ENCODE measurements at regions not wholly inside any gene's neighbourhood (a gene's known extent, or its start where the extent isn't known, plus 50 kb on each side); places are given as distances from the start of the nearest gene placed in this dataset.

- Histone ChIP-seq H3K4me3 (no peak overlapping the region), H3K27ac (no peak overlapping the region), H3K9me3 (ENCODE audit: low read depth) (no peaks in the 10 kb centered on the region), H3K36me3 (no peaks in the 10 kb centered on the region), H3K4me1 (ENCODE audit: low read depth) (no peaks in the 10 kb centered on the region), H3K27me3 (no peaks in the 10 kb centered on the region)
- TF ChIP-seq, protein P1, sequence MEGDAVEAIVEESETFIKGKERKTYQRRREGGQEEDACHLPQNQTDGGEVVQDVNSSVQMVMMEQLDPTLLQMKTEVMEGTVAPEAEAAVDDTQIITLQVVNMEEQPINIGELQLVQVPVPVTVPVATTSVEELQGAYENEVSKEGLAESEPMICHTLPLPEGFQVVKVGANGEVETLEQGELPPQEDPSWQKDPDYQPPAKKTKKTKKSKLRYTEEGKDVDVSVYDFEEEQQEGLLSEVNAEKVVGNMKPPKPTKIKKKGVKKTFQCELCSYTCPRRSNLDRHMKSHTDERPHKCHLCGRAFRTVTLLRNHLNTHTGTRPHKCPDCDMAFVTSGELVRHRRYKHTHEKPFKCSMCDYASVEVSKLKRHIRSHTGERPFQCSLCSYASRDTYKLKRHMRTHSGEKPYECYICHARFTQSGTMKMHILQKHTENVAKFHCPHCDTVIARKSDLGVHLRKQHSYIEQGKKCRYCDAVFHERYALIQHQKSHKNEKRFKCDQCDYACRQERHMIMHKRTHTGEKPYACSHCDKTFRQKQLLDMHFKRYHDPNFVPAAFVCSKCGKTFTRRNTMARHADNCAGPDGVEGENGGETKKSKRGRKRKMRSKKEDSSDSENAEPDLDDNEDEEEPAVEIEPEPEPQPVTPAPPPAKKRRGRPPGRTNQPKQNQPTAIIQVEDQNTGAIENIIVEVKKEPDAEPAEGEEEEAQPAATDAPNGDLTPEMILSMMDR (IDR thresholded peaks at IDR 0.05; ENCODE audit: low read depth, low read length), result no peak
- DNase-seq (ENCODE audit: low read depth in 1 of 2, low spot score in 1 of 2), result no peak
Measured at GRCh38 chr2:215604606-215605005, 168.7 kb upstream of the FN1 start.

DNA sequence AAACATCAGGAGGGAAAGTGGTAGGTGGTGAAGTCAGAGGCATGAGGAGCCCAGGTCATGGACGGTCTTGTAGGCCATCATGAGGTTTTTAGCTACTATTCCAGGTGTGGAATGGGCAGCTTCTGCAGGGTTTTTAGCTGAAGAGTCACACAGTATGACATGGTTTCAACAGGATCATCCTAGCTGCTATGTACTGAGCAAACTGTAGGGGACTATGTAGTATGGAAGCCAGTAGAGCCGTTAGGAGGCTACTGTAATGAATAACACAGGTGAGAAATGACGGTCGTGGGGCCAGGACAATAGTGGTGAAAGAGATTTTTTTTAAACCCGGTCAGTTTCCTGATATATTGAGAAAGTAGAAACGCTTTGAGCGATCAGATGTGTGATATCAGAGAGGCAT, 167.6 kb upstream of the FN1 start:
- Histone ChIP-seq H3K4me1 (ENCODE audit: low read depth) (no peaks in the 10 kb centered on the region), H3K36me3 (no peaks in the 10 kb centered on the region), H3K9me3 (ENCODE audit: low read depth) (no peaks in the 10 kb centered on the region), H3K4me3 (no peak overlapping the region), H3K27me3 (no peaks in the 10 kb centered on the region), H3K27ac (no peak overlapping the region)
- TF ChIP-seq, protein P1 (IDR thresholded peaks at IDR 0.05; ENCODE audit: low read depth, low read length), result no peak
- DNase-seq (ENCODE audit: low read depth in 1 of 2, low spot score in 1 of 2), result no peak

GRCh38 chr2:215602997-215603396, 167.1 kb upstream of the FN1 start:
- no peaks in the 10 kb centered on the region for H3K36me3 ChIP-seq
- H3K27ac ChIP-seq, result no peak overlapping the region
- TF ChIP-seq, protein P1 (IDR thresholded peaks at IDR 0.05; ENCODE audit: low read depth, low read length), result no peak
- H3K27me3 ChIP-seq, result no peaks in the 10 kb centered on the region
- H3K9me3 ChIP-seq (ENCODE audit: low read depth), result no peaks in the 10 kb centered on the region
- no peak for DNase-seq (ENCODE audit: low read depth in 1 of 2, low spot score in 1 of 2)
- H3K4me3 ChIP-seq, result no peak overlapping the region
- H3K4me1 ChIP-seq (ENCODE audit: low read depth), result no peaks in the 10 kb centered on the region

- H3K4me1 ChIP-seq (ENCODE audit: low read depth), result no peaks in the 10 kb centered on the region
- H3K36me3 ChIP-seq, result no peaks in the 10 kb centered on the region
- TF ChIP-seq, protein P1 (IDR thresholded peaks at IDR 0.05; ENCODE audit: low read depth, low read length), result no peak
- no peak for DNase-seq (ENCODE audit: low read depth in 1 of 2, low spot score in 1 of 2)
- no peaks in the 10 kb centered on the region for H3K27me3 ChIP-seq
- H3K9me3 ChIP-seq (ENCODE audit: low read depth), result no peaks in the 10 kb centered on the region
- H3K27ac ChIP-seq, result no peak overlapping the region
- H3K4me3 ChIP-seq, result no peak overlapping the region
Measured at GRCh38 chr2:215601990-215602721, 166.3 kb upstream of the FN1 start.

GRCh38 chr2:215601526-215601925, 165.7 kb upstream of the FN1 start:
- DNase-seq (ENCODE audit: low read depth in 1 of 2, low spot score in 1 of 2), result no peak
- Histone ChIP-seq H3K4me1 (ENCODE audit: low read depth) (no peaks in the 10 kb centered on the region), H3K27me3 (no peaks in the 10 kb centered on the region), H3K36me3 (no peaks in the 10 kb centered on the region), H3K4me3 (no peak overlapping the region), H3K9me3 (ENCODE audit: low read depth) (no peaks in the 10 kb centered on the region), H3K27ac (no peak overlapping the region)
- TF ChIP-seq, protein P1 (IDR thresholded peaks at IDR 0.05; ENCODE audit: low read depth, low read length), result no peak
